Tibial nerve (tissue), 4 donors: ENCODE measurements at regions not wholly inside any gene's neighbourhood (a gene's known extent, or its start where the extent isn't known, plus 50 kb on each side); places are given as distances from the start of the nearest gene placed in this dataset.
"Not testable (repeated sequence)": the region's sequence is repeated elsewhere in the genome, so short reads cannot be mapped to it uniquely, and the experiment has no call there.

ENCODE experiments used
- DNase-seq, 2 donors: peaks; one replicate each; pipeline ENCODE4 v3.0.0-alpha.2; 2019; ENCODE audit warnings: low spot score in 2 of 2
- H3K27ac ChIP-seq, 4 donors: fragments of 200-600 bp; sonication (generic) in 3 of 4; one replicate each; pipeline ENCODE4 v1.5.1; 2017 to 2019; ENCODE audit warnings: mild to moderate bottlenecking in 1 of 4
- H3K27me3 ChIP-seq, 2 donors: fragments of 200-600 bp; sonication (generic) in 1 of 2; one replicate each; pipeline versions ENCODE4 v1.5.1 to v1.6.0; 2017 to 2019
- H3K36me3 ChIP-seq, 3 donors: fragments of 200-600 bp; sonication (generic); one replicate each; pipeline ENCODE4 v1.5.1; 2018 to 2019
- H3K4me1 ChIP-seq, 4 donors: fragments of 200-600 bp; sonication (generic) in 3 of 4; one replicate each; pipeline ENCODE4 v1.5.1; 2017 to 2019
- H3K4me3 ChIP-seq, 4 donors: fragments of 200-600 bp; sonication (generic) in 3 of 4; one replicate each; pipeline ENCODE4 v1.5.1; 2017 to 2019; ENCODE audit warnings: mild to moderate bottlenecking in 1 of 4, moderate library complexity in 1 of 4
- H3K9me3 ChIP-seq, 4 donors: fragments of 200-600 bp; sonication (generic) in 3 of 4; one replicate each; pipeline ENCODE4 v1.5.1; 2017 to 2019
- EP300 ChIP-seq, 2 donors: sonication (generic); formaldehyde crosslinking; IDR thresholded peaks; one replicate each; pipeline ENCODE4 v1.6.1; 2017; ENCODE audit warnings: antibody characterized with exemption in 2 of 2, mild to moderate bottlenecking in 1 of 2
- POLR2A ChIP-seq, 2 donors: fragments of 450-650 bp; IDR thresholded peaks; one replicate each; pipeline ENCODE4 v1.6.1; 2017; ENCODE audit warnings: antibody characterized with exemption in 2 of 2, mild to moderate bottlenecking in 2 of 2, moderate library complexity in 2 of 2
- WGBS, 2 donors: methylation state at CpG; one replicate each; pipeline ENCODE4 v1.1.5; 2018; 5-methylcytosine and 5-hydroxymethylcytosine counted together
- TF ChIP-seq, protein P1 (sequence below), 5 experiments: fragments of 200-600 bp in 3 of 5; fragments of 450-650 bp in 2 of 5; sonication (generic) in 3 of 5; IDR thresholded peaks; one replicate each; pipeline ENCODE4 v1.5.1; 2016 to 2019; ENCODE audit warnings: antibody characterized with exemption in 5 of 5, mild to moderate bottlenecking in 3 of 5, moderate library complexity in 2 of 5

- Histone ChIP-seq H3K9me3 (no peaks in the 10 kb centered on the region), H3K27me3 (peaks cover 0 to 17% of the 10 kb centered on the region in 2 donors), H3K4me3 (no peak overlapping the region), H3K27ac (no peak overlapping the region), H3K4me1 (no peaks in the 10 kb centered on the region), H3K36me3 (no peaks in the 10 kb centered on the region)
- DNase-seq, result no peak
- TF ChIP-seq POLR2A (IDR thresholded peaks at IDR 0.05) (no peak), EP300 (IDR thresholded peaks at IDR 0.05) (no peak)
- TF ChIP-seq, protein P1, sequence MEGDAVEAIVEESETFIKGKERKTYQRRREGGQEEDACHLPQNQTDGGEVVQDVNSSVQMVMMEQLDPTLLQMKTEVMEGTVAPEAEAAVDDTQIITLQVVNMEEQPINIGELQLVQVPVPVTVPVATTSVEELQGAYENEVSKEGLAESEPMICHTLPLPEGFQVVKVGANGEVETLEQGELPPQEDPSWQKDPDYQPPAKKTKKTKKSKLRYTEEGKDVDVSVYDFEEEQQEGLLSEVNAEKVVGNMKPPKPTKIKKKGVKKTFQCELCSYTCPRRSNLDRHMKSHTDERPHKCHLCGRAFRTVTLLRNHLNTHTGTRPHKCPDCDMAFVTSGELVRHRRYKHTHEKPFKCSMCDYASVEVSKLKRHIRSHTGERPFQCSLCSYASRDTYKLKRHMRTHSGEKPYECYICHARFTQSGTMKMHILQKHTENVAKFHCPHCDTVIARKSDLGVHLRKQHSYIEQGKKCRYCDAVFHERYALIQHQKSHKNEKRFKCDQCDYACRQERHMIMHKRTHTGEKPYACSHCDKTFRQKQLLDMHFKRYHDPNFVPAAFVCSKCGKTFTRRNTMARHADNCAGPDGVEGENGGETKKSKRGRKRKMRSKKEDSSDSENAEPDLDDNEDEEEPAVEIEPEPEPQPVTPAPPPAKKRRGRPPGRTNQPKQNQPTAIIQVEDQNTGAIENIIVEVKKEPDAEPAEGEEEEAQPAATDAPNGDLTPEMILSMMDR (IDR thresholded peaks at IDR 0.05), result no peak
- WGBS, 2 donors, result 35 to 45% methylated on average over 3 of the region's 3 CpGs
Measured at GRCh38 chr3:147333098-147333497, 73.2 kb downstream of the ZIC4 start.

- no peak for DNase-seq
- Histone ChIP-seq H3K9me3 (no peaks in the 10 kb centered on the region), H3K4me1 (no peaks in the 10 kb centered on the region), H3K27ac (no peak overlapping the region), H3K4me3 (no peak overlapping the region), H3K36me3 (no peaks in the 10 kb centered on the region), H3K27me3 (peaks cover 0 to 2% of the 10 kb centered on the region in 2 donors)
- TF ChIP-seq EP300 (IDR thresholded peaks at IDR 0.05) (no peak), POLR2A (IDR thresholded peaks at IDR 0.05) (no peak)
- TF ChIP-seq, protein P1 (IDR thresholded peaks at IDR 0.05), result no peak
- 94 to 95% methylated on average over 2 of the region's 2 CpGs for WGBS, 2 donors
Measured at GRCh38 chr3:147328711-147329110, 77.6 kb downstream of the ZIC4 start.

GRCh38 chr3:147324356-147324755, 82.0 kb downstream of the ZIC4 start:
- Histone ChIP-seq H3K4me3 (no peak overlapping the region), H3K36me3 (no peaks in the 10 kb centered on the region), H3K27me3 (no peaks in the 10 kb centered on the region), H3K9me3 (no peaks in the 10 kb centered on the region), H3K27ac (no peak overlapping the region), H3K4me1 (no peaks in the 10 kb centered on the region)
- TF ChIP-seq EP300 (IDR thresholded peaks at IDR 0.05) (no peak), POLR2A (IDR thresholded peaks at IDR 0.05) (no peak)
- TF ChIP-seq, protein P1 (IDR thresholded peaks at IDR 0.05), result no peak
- DNase-seq, result no peak

GRCh38 chr3:147318900-147319299, 87.4 kb downstream of the ZIC4 start:
- WGBS, 2 donors, result 55% methylated on average over 3 of the region's 3 CpGs

DNA sequence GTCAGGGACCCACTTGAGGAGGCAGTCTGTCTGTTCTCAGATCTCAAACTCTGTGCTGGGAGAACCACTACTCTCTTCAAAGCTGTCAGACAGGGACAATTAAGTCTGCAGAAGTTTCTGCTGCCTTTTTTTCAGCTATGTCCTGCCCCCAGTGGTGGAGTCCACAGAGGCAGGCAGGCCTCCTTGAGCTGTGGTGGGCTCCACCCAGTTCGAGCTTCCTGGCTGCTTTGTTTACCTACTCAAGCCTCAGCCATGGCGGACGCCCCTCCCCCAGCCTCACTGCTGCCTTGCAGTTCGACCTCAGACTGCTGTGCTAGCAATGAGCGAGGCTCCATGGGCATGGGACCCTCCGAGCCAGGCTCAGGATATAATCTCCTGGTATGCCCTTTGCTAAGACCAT, 89.3 kb downstream of the ZIC4 start:
- H3K4me3 ChIP-seq, H3K27me3 ChIP-seq, H3K9me3 ChIP-seq, H3K36me3 ChIP-seq, H3K4me1 ChIP-seq, H3K27ac ChIP-seq, DNase-seq: not testable (repeated sequence)
- 78 to 83% methylated on average over 4 to 6 of the region's 6 CpGs for WGBS, 2 donors

More at GRCh38 chr3:147318900-147319299, 87.4 kb downstream of the ZIC4 start:
- Histone ChIP-seq H3K27me3 (no peaks in the 10 kb centered on the region), H3K9me3 (no peaks in the 10 kb centered on the region), H3K4me1 (no peaks in the 10 kb centered on the region), H3K36me3 (no peaks in the 10 kb centered on the region), H3K27ac (no peak overlapping the region), H3K4me3 (no peak overlapping the region)
- DNase-seq, result no peak
- TF ChIP-seq, protein P1 (IDR thresholded peaks at IDR 0.05), result no peak
- TF ChIP-seq POLR2A (IDR thresholded peaks at IDR 0.05), result no peak

DNA sequence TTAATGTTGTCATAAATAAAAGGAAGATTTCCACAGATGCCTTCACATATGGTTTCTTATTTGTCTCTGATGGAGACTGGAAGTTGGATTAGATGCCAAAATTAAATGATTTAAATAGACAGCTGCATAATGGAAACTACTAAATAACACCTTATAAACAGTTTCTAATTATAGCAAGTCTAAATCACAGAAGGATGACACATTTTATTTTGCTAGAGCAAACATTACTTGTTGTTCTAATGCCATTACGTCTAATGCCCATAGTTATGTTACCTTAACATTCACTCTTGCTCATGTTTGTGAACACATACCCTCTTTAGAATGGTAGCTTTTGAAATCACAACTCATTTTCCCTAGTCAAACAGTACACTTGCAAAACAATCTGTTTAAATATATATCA, 92.8 kb downstream of the ZIC4 start:
- H3K27me3 ChIP-seq, result no peaks in the 10 kb centered on the region
- H3K9me3 ChIP-seq, result no peaks in the 10 kb centered on the region
- no peak overlapping the region for H3K27ac ChIP-seq
- no peak for DNase-seq
- TF ChIP-seq, protein P1 (IDR thresholded peaks at IDR 0.05), result no peak
- TF ChIP-seq POLR2A (IDR thresholded peaks at IDR 0.05), result no peak
- no peaks in the 10 kb centered on the region for H3K4me1 ChIP-seq
- H3K4me3 ChIP-seq, result no peak overlapping the region
- WGBS, 2 donors, result 58 to 67% methylated on average over 1 of the region's 1 CpG
- no peaks in the 10 kb centered on the region for H3K36me3 ChIP-seq
